B cell (primary cell): ENCODE measurements at regions not wholly inside any gene's neighbourhood (a gene's known extent, or its start where the extent isn't known, plus 50 kb on each side); places are given as distances from the start of the nearest gene placed in this dataset.

Experiments used
- CTCF ChIP-seq: fragments of 200-600 bp; IDR thresholded peaks from one replicate; pipeline ENCODE4 v1.8.0; 2022; ENCODE audit warnings: antibody characterized with exemption, mild to moderate bottlenecking
- EZH2 ChIP-seq: IDR thresholded peaks from 2 replicates; pipeline ENCODE4 v1.6.1; 2012; ENCODE audit warnings: borderline replicate concordance, low read depth, mild to moderate bottlenecking, moderate library complexity, low read length; ENCODE audit not compliant: insufficient read depth, poor library complexity, severe bottlenecking

- TF ChIP-seq EZH2 (no peak), CTCF (no peak)
Measured at GRCh38 chr1:79310609-79311008, 304.1 kb upstream of the ADGRL4 start.
